ENCODE measurements at regions not wholly inside any gene's neighbourhood (a gene's known extent, or its start where the extent isn't known, plus 50 kb on each side); places are given as distances from the start of the nearest gene placed in this dataset.
A peak's percentile ranks its signal among the peaks of the same experiment; 100 is the strongest.
"Not testable (repeated sequence)": the region's sequence is repeated elsewhere in the genome, so short reads cannot be mapped to it uniquely, and the experiment has no call there.

DNA sequence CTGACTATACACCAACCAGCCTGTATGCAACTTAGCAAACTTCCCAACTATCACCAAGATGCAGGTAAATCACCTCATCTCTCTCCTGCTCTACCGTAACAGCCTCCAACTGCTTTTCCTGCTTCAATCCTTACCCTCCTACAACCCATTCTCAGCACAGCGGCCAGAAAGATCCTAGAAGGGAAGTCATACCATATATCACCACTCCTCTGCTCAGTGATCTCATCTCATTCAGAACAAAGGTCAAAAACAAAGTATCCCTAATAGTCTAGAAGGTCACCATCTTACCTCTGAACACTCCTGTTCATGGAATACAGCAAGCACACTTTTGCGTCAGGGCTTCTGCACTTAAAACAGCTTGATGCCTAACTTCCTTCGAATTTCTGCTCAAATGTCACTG, 62.2 kb upstream of the RNF38 start:
- no peak for DNase-seq (ENCODE audit: low read depth in 2 of 2)

DNA sequence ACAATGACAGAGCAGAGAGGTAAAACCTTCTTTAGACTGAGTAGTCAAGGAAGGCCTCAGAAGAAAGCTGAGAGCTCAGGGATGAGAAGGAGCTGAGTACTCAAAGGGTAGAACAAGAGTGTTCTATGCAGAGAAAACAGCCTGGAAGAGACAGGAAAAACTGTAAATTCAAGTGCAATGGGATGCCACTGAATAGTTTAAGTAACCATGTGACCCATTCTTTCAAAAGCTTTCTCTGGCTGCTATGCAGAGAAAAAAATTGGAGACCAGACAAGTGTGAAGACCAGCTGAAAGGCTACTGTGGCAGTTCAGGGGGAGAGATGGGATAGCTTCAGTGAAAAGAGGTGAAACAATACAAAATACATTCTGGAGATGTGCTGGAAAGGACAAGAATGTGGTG, 61.3 kb upstream of the RNF38 start:
- peak in 1 of 2 donors; percentile 36 for DNase-seq (ENCODE audit: low read depth in 2 of 2)

- DNase-seq (ENCODE audit: low read depth in 2 of 2), result not testable (repeated sequence)
Observed at GRCh38 chr9:36458430-36458915, 58.4 kb upstream of the RNF38 start.

DNA sequence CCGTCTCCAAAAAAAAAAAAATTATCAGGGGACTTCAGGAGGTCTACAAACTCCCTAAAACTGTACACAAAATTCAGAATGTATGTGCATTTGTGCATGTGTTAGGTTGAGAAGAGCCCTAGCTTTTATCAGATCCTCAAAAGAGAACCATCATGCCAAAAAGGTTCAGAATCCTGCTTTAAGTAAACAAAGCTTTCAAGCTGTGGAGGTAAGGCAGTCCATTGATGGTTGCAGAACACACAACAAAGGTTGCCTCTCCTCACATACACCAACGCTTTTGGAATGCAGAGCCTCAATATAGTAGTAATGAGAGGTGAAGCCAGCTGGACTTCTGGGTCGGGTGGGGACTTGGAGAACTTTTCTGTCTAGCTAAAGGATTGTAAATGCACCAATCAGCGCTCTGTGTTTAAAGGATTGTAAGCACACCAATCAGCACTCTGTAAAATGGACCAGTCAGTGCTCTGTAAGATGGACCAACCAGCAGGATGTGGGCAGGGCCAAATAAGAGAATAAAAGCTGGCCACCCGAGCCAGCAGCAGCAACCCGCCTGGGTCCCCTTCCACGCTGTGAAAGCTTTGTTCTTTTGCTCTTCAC, 57.9 kb upstream of the RNF38 start:
- no peak for DNase-seq (ENCODE audit: low read depth in 2 of 2)

GRCh38 chr9:36456480-36457065, 56.5 kb upstream of the RNF38 start:
- peak; percentile 23 to 72 for DNase-seq (ENCODE audit: low read depth in 2 of 2)

DNA sequence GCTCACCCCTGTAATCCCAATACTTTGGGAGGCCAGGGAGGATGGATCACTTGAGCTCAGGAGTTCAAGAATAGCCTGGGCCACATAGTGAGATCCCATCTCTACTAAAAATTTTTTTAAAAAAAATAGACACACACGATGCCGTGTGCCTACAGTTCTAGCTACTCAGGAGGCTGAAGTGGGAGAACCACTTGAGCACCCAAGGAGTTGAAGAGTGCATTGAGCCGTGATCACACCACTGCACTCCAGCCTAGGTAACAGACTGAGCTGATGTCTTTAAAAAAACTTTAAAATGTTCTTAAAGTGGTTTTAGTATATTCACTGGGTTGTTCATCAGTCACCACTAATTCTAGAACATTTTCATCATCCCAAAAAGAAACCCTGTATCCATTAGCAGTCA, 51.9 kb upstream of the RNF38 start:
- DNase-seq (ENCODE audit: low read depth in 2 of 2), result no peak

- peak; percentile 59 to 69 for DNase-seq (ENCODE audit: low read depth in 2 of 2)
Observed at GRCh38 chr9:36450110-36450732, 50.2 kb upstream of the RNF38 start.

All from lung microvascular endothelial cell (primary cell).